HG03060 (cell line): ENCODE measurements at regions not wholly inside any gene's neighbourhood (a gene's known extent, or its start where the extent isn't known, plus 50 kb on each side); places are given as distances from the start of the nearest gene placed in this dataset.
"Not testable (repeated sequence)": the region's sequence is repeated elsewhere in the genome, so short reads cannot be mapped to it uniquely, and the experiment has no call there.

Source experiments
- ATAC-seq: cut with Tn5 transposase; IDR thresholded peaks from one replicate; pipeline ENCODE4 v1.9.1; 2021; ENCODE audit warnings: low read depth, moderate number of reproducible peaks; ENCODE audit not compliant: unreplicated experiment

DNA sequence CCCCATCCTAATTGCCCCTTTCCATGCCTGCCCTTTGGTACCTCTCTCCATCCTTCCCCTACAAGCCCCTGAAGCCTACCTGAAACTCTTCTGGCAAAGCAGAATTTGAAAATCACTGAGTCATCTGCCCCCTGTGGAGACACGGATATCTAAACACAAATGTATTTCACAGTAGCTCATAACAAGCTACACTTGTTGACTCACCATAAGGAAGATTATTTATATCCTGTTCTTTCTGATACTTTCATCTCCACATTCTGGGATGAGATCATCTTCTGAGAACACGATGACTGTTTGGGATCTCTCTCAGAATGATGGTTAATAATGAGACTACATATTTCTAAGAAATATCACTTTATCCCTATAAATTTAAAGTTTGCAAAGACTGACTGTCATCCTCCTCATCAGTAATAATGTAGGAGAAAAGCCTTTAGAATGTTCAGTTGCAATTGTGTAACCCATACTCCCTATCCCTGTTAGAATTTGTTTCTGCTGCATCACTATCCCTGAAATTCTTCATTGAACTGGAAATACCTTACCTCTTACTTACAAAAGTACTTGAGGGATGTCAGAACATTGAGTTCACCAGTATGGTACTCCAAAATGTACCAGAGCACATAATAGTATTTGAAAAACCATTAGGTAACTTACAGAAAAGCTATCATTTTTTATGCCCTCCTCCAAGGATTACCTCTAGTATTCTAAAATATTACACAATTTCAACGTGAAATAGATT, 116.1 kb upstream of the IL12A start:
- no peak for ATAC-seq

DNA sequence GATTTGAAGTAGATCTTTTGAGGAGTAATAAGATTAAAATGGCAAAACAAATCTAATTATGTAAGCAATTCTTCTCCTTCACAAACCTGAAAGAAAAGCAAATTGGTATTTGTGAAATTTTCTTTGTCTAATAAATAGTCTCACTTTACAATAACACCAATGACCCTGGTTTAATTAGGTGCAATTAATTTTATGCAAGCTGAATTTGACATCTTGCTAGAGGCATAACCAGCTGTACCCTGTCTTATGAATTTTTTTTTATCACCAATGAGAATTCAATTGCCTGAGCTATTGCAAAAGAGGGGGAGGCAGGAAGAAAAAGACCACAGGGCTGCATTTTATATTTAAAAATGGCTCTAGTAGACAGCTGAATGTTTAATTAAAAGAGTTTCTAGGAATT, 113.5 kb upstream of the IL12A start:
- no peak for ATAC-seq

DNA sequence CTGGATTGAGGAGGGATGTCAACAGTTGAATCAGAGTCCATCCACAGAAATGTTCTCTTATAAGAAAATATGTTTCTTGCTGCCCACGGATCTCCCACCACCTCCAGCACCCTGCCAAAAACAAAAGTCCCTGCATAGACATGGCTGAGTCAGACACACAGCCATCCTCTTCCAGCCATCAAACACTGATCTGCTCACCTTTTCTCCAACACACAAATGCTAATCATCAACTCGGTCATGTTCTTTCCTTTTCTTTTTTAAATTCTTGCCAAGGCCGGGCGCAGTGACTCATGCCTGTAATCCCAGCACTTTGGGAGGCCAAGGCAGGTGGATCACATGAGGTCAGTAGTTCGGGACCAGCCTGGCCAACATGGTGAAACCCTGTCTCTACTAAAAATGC, 110.7 kb upstream of the IL12A start:
- no peak for ATAC-seq

- ATAC-seq, result no peak
Measured at GRCh38 chr3:159879146-159879545, 109.5 kb upstream of the IL12A start.

- no peak for ATAC-seq
Measured at GRCh38 chr3:159879598-159879997, 109.0 kb upstream of the IL12A start.

DNA sequence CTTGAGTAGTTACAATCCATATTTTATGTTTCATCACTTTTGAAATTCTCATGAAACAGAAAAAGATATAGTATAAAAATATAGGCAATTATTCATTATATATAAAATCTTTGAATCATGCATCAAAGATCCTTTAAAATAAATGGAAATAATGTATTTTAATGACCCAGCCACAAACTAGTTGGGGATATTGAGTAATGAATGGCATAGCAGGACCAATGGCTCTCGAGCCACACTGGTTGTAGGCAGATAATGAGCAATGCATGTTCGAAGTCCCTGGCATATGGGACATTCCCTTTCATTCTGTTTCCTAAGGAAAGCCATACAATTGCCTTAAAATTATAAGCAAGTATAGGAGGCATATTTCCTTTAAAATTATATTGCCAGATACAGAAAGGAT, 107.4 kb upstream of the IL12A start:
- no peak for ATAC-seq

DNA sequence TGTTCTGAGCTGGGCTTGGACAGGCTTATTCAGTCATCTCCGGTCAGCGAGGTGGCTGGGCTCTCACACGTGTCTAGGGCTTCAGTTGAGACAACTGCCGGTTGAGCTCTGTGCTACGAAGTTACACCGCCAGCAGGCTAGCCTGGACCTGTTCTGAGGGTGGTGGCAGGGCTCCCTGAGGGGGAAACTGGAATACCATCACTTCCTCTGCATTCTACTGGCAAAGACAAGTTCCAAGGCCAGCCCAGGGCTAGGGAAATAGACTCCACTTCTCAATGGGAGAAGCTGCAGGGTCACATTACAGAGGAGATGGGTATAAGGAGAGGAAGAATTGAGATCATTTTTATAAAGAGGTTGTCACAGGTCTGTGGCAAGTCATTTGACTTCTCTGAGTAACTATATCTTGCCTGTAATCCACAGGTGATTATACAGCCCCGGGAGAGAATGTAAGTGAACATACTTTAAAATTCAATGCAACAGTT, 106.8 kb upstream of the IL12A start:
- no peak for ATAC-seq

GRCh38 chr3:159882367-159882766, 106.3 kb upstream of the IL12A start:
- ATAC-seq, result no peak

GRCh38 chr3:159882790-159883779, 105.5 kb upstream of the IL12A start:
- no peak for ATAC-seq

DNA sequence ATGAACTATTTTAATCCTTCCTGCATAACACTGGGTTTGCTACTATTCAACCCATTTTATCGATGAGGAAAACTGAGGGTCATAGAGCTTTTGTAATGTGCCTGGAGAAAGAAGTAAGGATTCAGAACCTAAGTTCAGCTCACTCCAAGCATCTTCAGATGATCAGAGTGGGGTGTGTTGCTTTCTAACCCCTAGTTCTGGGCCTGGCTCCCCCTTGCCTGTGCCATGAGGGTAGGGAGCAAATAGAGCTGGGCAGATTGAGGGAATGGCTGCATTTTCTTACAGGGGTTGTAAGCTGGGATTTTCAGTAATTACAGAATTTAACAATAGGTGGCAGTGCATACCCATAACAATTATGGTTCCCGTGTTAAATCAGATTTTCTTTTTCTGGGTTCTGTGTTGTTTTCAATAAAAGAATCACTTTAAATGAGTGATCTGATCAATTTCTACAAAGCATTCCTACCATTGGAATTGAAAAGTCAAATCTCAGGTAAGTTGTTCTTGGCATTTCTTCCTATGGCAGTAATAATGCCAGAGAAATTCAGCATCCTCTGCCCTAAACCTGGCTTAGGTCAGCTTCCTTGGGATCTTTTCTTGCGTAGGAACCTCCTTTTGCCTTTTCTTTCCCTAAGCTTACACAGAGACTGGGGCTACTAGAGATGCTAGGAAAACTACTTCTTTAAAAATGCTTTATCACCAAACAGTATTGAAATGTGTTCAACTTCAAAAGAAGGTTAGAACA, 103.8 kb upstream of the IL12A start:
- ATAC-seq, result no peak

GRCh38 chr3:159886050-159886449, 102.6 kb upstream of the IL12A start:
- ATAC-seq, result peak; percentile 47

- not testable (repeated sequence) for ATAC-seq
Measured at GRCh38 chr3:159886530-159886929, 102.1 kb upstream of the IL12A start.

- no peak for ATAC-seq
Measured at GRCh38 chr3:159887168-159887567, 101.5 kb upstream of the IL12A start.

GRCh38 chr3:159887911-159888310, 100.7 kb upstream of the IL12A start:
- no peak for ATAC-seq

DNA sequence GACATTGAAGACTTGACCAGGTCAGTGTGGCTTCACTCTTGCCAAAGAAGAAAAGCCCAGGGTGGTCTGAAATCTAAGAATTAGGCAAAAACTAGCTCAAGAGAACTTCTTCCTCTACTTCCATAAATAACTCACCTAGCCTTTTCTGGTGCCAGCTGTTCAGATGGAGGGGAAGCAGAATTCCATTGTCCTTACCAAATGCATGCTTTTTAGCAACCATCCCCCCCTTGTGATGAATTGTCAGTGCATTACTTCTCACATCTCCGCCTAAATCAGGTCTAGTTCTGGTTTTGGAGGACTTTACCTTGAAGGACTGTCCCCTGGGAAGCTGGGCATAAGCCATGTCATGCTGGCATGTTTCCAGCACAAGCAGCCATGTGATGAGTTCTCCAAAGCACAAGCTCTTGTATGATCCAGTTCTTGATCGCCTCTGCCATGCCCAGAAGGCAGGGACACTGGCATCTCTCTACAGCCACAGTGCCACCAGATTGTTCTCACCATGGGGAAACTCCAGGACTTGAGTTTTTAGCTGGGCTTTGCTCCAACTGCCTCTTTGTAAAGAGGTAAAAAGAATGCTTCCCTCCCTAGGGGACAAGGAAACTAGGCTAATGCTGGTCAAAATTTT, 96.4 kb upstream of the IL12A start:
- no peak for ATAC-seq

DNA sequence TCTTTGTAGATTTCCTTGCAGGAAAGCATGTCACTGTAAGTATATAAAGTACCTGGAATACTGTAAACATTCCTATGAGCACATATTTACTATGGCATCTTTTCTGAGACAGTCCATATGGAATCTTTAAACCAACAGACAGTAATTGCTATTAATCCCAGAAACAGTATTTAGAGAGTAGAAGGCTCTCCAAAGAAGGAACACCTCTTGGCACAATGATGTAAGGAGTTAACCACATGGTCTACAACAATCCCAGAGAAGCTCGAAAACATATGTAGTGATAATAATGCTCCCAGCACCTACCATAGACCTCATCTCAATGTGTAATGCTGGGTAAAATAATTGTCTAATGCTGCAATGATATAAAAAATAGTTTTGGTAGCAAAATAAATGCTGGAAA, 95.8 kb upstream of the IL12A start:
- ATAC-seq, result no peak

- ATAC-seq, result no peak
Measured at GRCh38 chr3:159894386-159894785, 94.2 kb upstream of the IL12A start.

DNA sequence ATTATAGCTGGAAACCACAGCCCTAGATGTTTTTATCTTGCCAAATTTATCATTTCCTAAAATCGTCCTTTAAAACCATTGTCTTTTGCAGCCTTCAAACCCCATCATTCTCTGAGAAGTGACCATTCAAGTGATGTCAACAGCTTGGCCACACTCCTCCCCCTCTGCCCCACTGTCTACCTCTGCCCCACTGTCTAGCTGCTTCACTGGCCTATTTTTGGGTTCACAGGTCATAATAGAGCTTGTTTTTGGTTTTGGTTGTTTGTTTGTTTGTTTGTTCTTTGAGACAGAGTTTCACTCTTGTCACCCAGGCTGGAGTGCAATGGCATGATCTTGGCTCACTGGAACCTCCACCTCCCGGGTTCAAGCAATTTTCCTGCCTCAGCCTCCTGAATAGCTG, 93.2 kb upstream of the IL12A start:
- ATAC-seq, result no peak

GRCh38 chr3:159896543-159896942, 92.1 kb upstream of the IL12A start:
- ATAC-seq, result no peak

DNA sequence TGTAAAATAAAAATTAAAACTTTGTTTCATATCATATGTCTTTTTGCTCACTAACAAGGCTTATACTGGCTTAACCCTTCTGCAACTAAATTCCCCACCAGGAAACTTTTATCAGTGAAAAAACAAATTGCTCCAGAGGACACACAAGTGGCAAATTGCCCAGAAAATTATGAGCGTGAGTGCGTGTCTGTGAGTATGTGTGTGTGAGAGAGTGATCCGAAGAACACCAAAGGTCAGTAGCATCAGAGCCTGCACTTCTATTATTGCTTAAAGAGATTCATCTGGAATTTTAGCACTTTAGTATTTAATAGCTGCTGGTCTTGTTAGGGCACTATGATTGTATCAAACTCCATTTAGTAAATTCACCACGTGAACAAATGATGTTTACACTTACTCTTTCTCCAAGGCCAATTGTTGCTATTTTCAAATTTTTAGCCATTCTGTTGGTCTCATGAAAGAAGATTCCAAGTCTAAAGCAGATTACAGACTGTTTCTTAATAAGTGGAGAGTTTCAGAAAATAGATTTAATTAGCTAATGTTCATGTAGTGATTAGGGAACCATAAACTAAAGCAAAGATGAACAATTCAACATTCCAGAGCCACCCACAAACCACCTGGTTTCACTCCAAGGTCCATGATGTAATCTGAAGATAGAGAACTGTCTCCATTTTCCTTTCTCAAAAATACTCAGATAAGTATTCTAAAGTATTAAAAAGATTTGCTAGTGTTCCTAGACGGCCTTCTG, 91.1 kb upstream of the IL12A start:
- ATAC-seq, result no peak
